Activated naive CD4-positive, alpha-beta T cell treated with anti-CD3 and anti-CD28 coated beads for 36 hours (primary cell): ENCODE measurements at regions not wholly inside any gene's neighbourhood (a gene's known extent, or its start where the extent isn't known, plus 50 kb on each side); places are given as distances from the start of the nearest gene placed in this dataset.
"Not testable (repeated sequence)": the region's sequence is repeated elsewhere in the genome, so short reads cannot be mapped to it uniquely, and the experiment has no call there.

Experiments
- CTCF ChIA-PET: fragments of 350-600 bp; sonication (Branson Sonifier 250); formaldehyde crosslinking; loops from one replicate; lab custom pipeline; 2021; ENCODE audit warnings: antibody characterized with exemption; lab: Charles Lee
- DNase-seq: peaks from one replicate; pipeline ENCODE4 v3.0.0-alpha.2; 2020
- H3K27ac Mint-ChIP-seq: one replicate; pipeline ENCODE4 v1.8.0; 2021; ENCODE audit warnings: mild to moderate bottlenecking, mixed read lengths
- H3K27me3 Mint-ChIP-seq: one replicate; pipeline ENCODE4 v1.8.0; 2021; ENCODE audit warnings: low read depth, mixed read lengths
- H3K36me3 Mint-ChIP-seq: one replicate; pipeline ENCODE4 v1.8.0; 2021; ENCODE audit warnings: low read depth, mixed read lengths
- H3K4me1 Mint-ChIP-seq: one replicate; pipeline ENCODE4 v1.8.0; 2021; ENCODE audit warnings: low read depth, mixed read lengths
- H3K4me3 Mint-ChIP-seq: one replicate; pipeline ENCODE4 v1.8.0; 2021; ENCODE audit warnings: mild to moderate bottlenecking, moderate library complexity, mixed read lengths
- H3K9me3 Mint-ChIP-seq: one replicate; pipeline ENCODE4 v1.8.0; 2021; ENCODE audit warnings: mixed read lengths
- intact Hi-C: fragments of 100-400 bp; cut with micrococcal nuclease; formaldehyde crosslinking; loops from one replicate; pipeline ENCODE4 v1.15.1; 2023

- no peak for DNase-seq
- H3K4me3 Mint-ChIP-seq, result no peak overlapping the region
- no peaks in the 10 kb centered on the region for H3K9me3 Mint-ChIP-seq
These were observed 57.5 kb upstream of the TRA2B start for GRCh38 chr3:185995352-185995751.

GRCh38 chr3:185992831-185993374 lies 55.1 kb upstream of the TRA2B start:
- H3K36me3 Mint-ChIP-seq, result no peaks in the 10 kb centered on the region
- H3K9me3 Mint-ChIP-seq, result no peaks in the 10 kb centered on the region
- H3K4me3 Mint-ChIP-seq, result no peak overlapping the region
- H3K27me3 Mint-ChIP-seq, result no peaks in the 10 kb centered on the region
- CTCF ChIA-PET, result interaction anchor here (1.3 to 2.8 kb wide), 3 partner anchors 10 to 622 kb away, joined by 3 to 10 read pairs (median 6); no protein-coding TSS in a partner anchor
- intact Hi-C loops, result no loop called here
- no peaks in the 10 kb centered on the region for H3K4me1 Mint-ChIP-seq
- DNase-seq, result no peak
- H3K27ac Mint-ChIP-seq, result no peak overlapping the region

More at GRCh38 chr3:185995352-185995751, 57.5 kb upstream of the TRA2B start:
- H3K4me1 Mint-ChIP-seq, result no peaks in the 10 kb centered on the region
- no peak overlapping the region for H3K27ac Mint-ChIP-seq
- CTCF ChIA-PET, result interaction anchor here (0.6 to 2.8 kb wide), 7 partner anchors 12 to 619 kb away, joined by 3 to 11 read pairs (median 3); no protein-coding TSS in a partner anchor
- H3K27me3 Mint-ChIP-seq, result no peaks in the 10 kb centered on the region
- intact Hi-C loops, result no loop called here
- H3K36me3 Mint-ChIP-seq, result no peaks in the 10 kb centered on the region

GRCh38 chr3:185990995-185991394 lies 53.2 kb upstream of the TRA2B start:
- H3K9me3 Mint-ChIP-seq, intact Hi-C loops, DNase-seq, H3K4me3 Mint-ChIP-seq, H3K27ac Mint-ChIP-seq, H3K4me1 Mint-ChIP-seq, H3K36me3 Mint-ChIP-seq, H3K27me3 Mint-ChIP-seq: not testable (repeated sequence)
- CTCF ChIA-PET, result interaction anchor here (0.7 kb wide), 1 partner anchor 122 kb away, joined by 4 read pairs; no protein-coding TSS in a partner anchor

- no peak overlapping the region for H3K27ac Mint-ChIP-seq
- H3K4me1 Mint-ChIP-seq, result no peaks in the 10 kb centered on the region
- CTCF ChIA-PET, result interaction anchor here (1.3 to 1.4 kb wide), 2 partner anchors 252 to 550 kb away, joined by 4 to 5 read pairs; no protein-coding TSS in a partner anchor
- intact Hi-C loops, result no loop called here
- H3K36me3 Mint-ChIP-seq, result no peaks in the 10 kb centered on the region
- no peaks in the 10 kb centered on the region for H3K9me3 Mint-ChIP-seq
- H3K27me3 Mint-ChIP-seq, result no peaks in the 10 kb centered on the region
- no peak overlapping the region for H3K4me3 Mint-ChIP-seq
- no peak for DNase-seq
These were observed 51.7 kb upstream of the TRA2B start for GRCh38 chr3:185989511-185989910.

- Mint-ChIP-seq H3K27ac (no peak overlapping the region), H3K36me3 (no peaks in the 10 kb centered on the region), H3K4me3 (no peak overlapping the region), H3K9me3 (no peaks in the 10 kb centered on the region), H3K27me3 (no peaks in the 10 kb centered on the region), H3K4me1 (no peaks in the 10 kb centered on the region)
- intact Hi-C loops, result no loop called here
- no peak for DNase-seq
- CTCF ChIA-PET, result interaction anchor here (1.1 to 2.5 kb wide), 6 partner anchors 11 to 628 kb away, joined by 3 to 16 read pairs (median 6); no protein-coding TSS in a partner anchor
These were observed 51.0 kb upstream of the TRA2B start for GRCh38 chr3:185988816-185989175.

GRCh38 chr3:185988080-185988815 lies 50.4 kb upstream of the TRA2B start:
- CTCF ChIA-PET, result interaction anchor here (1.1 to 2.5 kb wide), 8 partner anchors 10 to 629 kb away, joined by 3 to 16 read pairs (median 6); no protein-coding TSS in a partner anchor
- Mint-ChIP-seq H3K27me3 (peaks cover 2% of the 10 kb centered on the region), H3K27ac (no peak overlapping the region), H3K9me3 (no peaks in the 10 kb centered on the region), H3K36me3 (no peaks in the 10 kb centered on the region), H3K4me3 (no peak overlapping the region), H3K4me1 (peaks cover 3% of the 10 kb centered on the region)
- intact Hi-C loops, result no loop called here
- DNase-seq, result no peak
